C4-2B (cell line): ENCODE measurements at regions not wholly inside any gene's neighbourhood (a gene's known extent, or its start where the extent isn't known, plus 50 kb on each side); places are given as distances from the start of the nearest gene placed in this dataset.
A peak's percentile ranks its signal among the peaks of the same experiment; 100 is the strongest.
"Not testable (repeated sequence)": the region's sequence is repeated elsewhere in the genome, so short reads cannot be mapped to it uniquely, and the experiment has no call there.

Experiments used
- H3K27ac ChIP-seq: fragments of 450-650 bp; 2 replicates; pipeline ENCODE4 v1.5.1; 2017
- ZFX ChIP-seq: fragments of 450-650 bp; IDR thresholded peaks from 2 replicates; pipeline ENCODE4 v1.6.1; 2017
- TF ChIP-seq, protein P1 (sequence below): fragments of 450-650 bp; conservative IDR thresholded peaks from 2 replicates; pipeline ENCODE4 v1.5.1; 2017; ENCODE audit warnings: mild to moderate bottlenecking

DNA sequence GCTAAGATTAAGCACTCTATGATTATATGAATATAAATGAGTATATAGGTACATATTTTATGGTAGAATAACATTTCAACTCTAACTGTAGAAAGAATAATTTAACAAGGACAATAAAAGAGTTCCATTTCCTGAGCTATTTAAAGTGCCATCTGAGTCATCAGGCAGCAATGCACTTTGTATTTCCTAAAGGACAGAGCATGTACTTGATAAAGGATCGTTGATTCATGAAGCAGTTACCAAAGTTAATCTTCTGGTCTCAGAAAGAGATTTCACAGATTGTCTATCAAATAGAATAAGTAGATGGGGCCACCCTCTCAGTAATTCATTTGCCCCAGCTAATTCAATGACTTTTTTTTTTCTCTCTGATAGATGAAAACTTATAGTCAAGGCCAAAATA is 747.8 kb downstream of the CDH18 start:
- no peak for TF ChIP-seq ZFX
- no peak overlapping the region for H3K27ac ChIP-seq

DNA sequence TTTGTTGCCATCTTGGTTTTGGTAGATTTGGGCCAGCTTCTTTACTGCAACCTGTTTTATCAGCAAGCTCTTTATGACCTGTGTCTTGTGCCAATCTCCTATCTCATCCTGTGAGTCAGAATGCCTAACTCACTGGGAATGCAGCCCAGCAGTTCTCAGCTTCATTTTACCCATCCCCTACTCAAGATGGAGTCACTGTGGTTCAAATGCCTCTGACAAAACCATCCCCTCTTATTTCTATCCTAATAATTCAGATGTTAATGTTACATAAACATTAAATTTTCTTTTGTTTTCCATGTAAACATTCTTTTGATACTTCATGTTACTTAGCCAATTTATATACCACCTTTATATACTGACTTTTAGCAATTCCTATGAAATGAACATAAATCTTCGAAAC is 746.3 kb downstream of the CDH18 start:
- H3K27ac ChIP-seq: no peak overlapping the region
- TF ChIP-seq, protein P1, sequence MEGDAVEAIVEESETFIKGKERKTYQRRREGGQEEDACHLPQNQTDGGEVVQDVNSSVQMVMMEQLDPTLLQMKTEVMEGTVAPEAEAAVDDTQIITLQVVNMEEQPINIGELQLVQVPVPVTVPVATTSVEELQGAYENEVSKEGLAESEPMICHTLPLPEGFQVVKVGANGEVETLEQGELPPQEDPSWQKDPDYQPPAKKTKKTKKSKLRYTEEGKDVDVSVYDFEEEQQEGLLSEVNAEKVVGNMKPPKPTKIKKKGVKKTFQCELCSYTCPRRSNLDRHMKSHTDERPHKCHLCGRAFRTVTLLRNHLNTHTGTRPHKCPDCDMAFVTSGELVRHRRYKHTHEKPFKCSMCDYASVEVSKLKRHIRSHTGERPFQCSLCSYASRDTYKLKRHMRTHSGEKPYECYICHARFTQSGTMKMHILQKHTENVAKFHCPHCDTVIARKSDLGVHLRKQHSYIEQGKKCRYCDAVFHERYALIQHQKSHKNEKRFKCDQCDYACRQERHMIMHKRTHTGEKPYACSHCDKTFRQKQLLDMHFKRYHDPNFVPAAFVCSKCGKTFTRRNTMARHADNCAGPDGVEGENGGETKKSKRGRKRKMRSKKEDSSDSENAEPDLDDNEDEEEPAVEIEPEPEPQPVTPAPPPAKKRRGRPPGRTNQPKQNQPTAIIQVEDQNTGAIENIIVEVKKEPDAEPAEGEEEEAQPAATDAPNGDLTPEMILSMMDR: no peak
- no peak for TF ChIP-seq ZFX

DNA sequence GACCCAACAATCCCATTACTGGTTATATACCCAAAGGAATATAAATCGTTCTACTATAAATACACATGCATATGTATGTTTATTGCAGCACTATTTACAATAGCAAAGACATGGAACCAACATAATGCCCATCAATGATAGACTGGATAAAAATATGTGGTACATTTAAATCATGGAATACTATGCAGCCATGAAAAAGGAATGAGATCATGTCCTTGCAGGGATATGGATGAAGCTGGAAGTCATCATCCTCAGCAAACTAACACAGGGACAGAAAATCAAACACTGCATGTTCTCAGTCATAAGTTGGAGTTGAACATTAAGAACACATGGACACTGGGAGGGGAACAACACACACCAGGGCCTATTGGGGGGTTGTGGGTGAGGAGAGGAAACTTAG is 741.8 kb downstream of the CDH18 start:
- not testable (repeated sequence) for H3K27ac ChIP-seq

GRCh38 chr5:19247302-19247701 is 740.7 kb downstream of the CDH18 start:
- TF ChIP-seq, protein P1: no peak
- TF ChIP-seq ZFX: no peak

GRCh38 chr5:19256036-19256435 is 732.0 kb downstream of the CDH18 start:
- no peak overlapping the region for H3K27ac ChIP-seq
- TF ChIP-seq ZFX: no peak
- TF ChIP-seq, protein P1: no peak

More at GRCh38 chr5:19247302-19247701, 740.7 kb downstream of the CDH18 start:
- H3K27ac ChIP-seq: no peak overlapping the region

DNA sequence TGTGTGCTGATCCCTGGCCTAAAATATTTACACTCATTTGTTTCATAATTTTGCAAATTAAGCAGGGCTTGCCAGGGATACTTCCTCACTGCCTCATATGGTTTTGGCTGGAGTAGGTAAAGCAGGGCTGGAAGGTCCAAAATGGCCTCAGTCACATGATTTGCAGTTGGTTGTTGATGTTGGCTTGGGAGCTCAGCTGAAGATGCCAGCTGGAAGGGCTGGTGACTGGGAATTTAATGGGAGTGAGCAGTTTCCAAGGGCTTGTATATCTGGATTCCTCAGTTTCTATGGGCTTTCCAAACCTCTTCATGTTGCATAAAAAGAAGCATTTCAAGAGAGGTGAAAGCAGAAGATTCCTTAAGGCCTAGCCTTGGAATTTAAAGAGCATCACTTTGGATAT is 729.3 kb downstream of the CDH18 start:
- TF ChIP-seq ZFX: no peak

GRCh38 chr5:19261879-19262278 is 726.1 kb downstream of the CDH18 start:
- no peak overlapping the region; the same call in 1 of the 2 replicates for H3K27ac ChIP-seq
- no peak for TF ChIP-seq ZFX
- TF ChIP-seq, protein P1: peak; percentile 11; the same call in 1 of the 2 replicates

More for the DNA sequence above, 729.3 kb downstream of the CDH18 start:
- no peak overlapping the region for H3K27ac ChIP-seq

DNA sequence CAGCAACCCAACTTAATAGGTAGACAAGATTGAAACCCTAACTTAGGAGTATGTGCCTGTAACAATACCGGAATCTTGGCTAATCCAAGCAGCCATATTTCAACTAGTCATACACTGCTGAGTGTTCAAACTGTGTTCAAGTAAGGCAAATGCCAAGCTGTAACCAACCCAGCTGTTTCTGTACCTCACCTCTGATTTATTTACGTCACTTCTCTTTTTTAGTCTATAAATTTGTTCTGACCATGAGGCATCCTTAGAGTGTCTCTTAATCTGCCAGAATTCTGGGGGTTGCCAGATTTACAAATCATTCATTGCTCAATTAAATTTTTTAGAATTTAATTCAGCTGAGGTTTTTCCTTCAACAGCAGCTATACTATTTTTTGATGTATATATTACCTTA is 723.2 kb downstream of the CDH18 start:
- TF ChIP-seq, protein P1: no peak
- no peak for TF ChIP-seq ZFX
- H3K27ac ChIP-seq: no peak overlapping the region

- TF ChIP-seq, protein P1: no peak
- no peak for TF ChIP-seq ZFX
These were observed 721.2 kb downstream of the CDH18 start for GRCh38 chr5:19266791-19267190.

More at GRCh38 chr5:19266791-19267190, 721.2 kb downstream of the CDH18 start:
- no peak overlapping the region for H3K27ac ChIP-seq
